OCI-M1 (cell line): ENCODE measurements at regions not wholly inside any gene's neighbourhood (a gene's known extent, or its start where the extent isn't known, plus 50 kb on each side); places are given as distances from the start of the nearest gene placed in this dataset.
A peak's percentile ranks its signal among the peaks of the same experiment; 100 is the strongest.

Source experiments
- DNase-seq: peaks from one replicate; lab custom pipeline; 2025; lab: John Stamatoyannopoulos, UW

- no peak for DNase-seq
Measured at GRCh38 chr1:198864695-198865094, 225.9 kb downstream of the PTPRC start.

- no peak for DNase-seq
Measured at GRCh38 chr1:198865319-198865718, 226.5 kb downstream of the PTPRC start.

GRCh38 chr1:198867182-198867581 is 228.3 kb downstream of the PTPRC start:
- DNase-seq: no peak

- DNase-seq: no peak
Measured at GRCh38 chr1:198873696-198874230, 234.9 kb downstream of the PTPRC start.

GRCh38 chr1:198876371-198876871 is 237.6 kb downstream of the PTPRC start:
- DNase-seq: no peak

- no peak for DNase-seq
Measured at GRCh38 chr1:198878566-198878965, 239.7 kb downstream of the PTPRC start.

GRCh38 chr1:198879711-198880306 is 241.0 kb downstream of the PTPRC start:
- no peak for DNase-seq

- DNase-seq: no peak
Measured at GRCh38 chr1:198880397-198880796, 241.6 kb downstream of the PTPRC start.

GRCh38 chr1:198880818-198881597 is 242.2 kb downstream of the PTPRC start:
- peak; percentile 96 for DNase-seq

- no peak for DNase-seq
Measured at GRCh38 chr1:198883184-198883583, 244.3 kb downstream of the PTPRC start.

GRCh38 chr1:198887866-198888265 is 249.0 kb downstream of the PTPRC start:
- DNase-seq: no peak

GRCh38 chr1:198888379-198888943 is 249.6 kb downstream of the PTPRC start:
- DNase-seq: no peak

GRCh38 chr1:198889101-198889500 is 250.3 kb downstream of the PTPRC start:
- peak; percentile 45 for DNase-seq

- no peak for DNase-seq
Measured at GRCh38 chr1:198889749-198890148, 250.9 kb downstream of the PTPRC start.

GRCh38 chr1:198890214-198890930 is 251.5 kb downstream of the PTPRC start:
- no peak for DNase-seq

GRCh38 chr1:198892065-198892464 is 253.2 kb downstream of the PTPRC start:
- DNase-seq: no peak

- no peak for DNase-seq
Measured at GRCh38 chr1:198893141-198893540, 254.3 kb downstream of the PTPRC start.

GRCh38 chr1:198893763-198894444 is 255.1 kb downstream of the PTPRC start:
- DNase-seq: no peak

GRCh38 chr1:198901266-198901665 is 262.4 kb downstream of the PTPRC start:
- no peak for DNase-seq

GRCh38 chr1:198902655-198903054 is 263.8 kb downstream of the PTPRC start:
- DNase-seq: no peak

GRCh38 chr1:198903203-198903602 is 264.4 kb downstream of the PTPRC start:
- peak; percentile 37 for DNase-seq

- no peak for DNase-seq
Measured at GRCh38 chr1:198903621-198904020, 264.8 kb downstream of the PTPRC start.
